KMS-11 (cell line): ENCODE measurements at regions not wholly inside any gene's neighbourhood (a gene's known extent, or its start where the extent isn't known, plus 50 kb on each side); places are given as distances from the start of the nearest gene placed in this dataset.

Source experiments
- H2AFZ ChIP-seq: fragments of 200-600 bp; sonication (generic); 2 replicates; pipeline ENCODE4 v1.6.1; 2016; ENCODE audit warnings: antibody characterized with exemption, mixed run types, low read depth
- H3K27ac ChIP-seq: fragments of 200-600 bp; sonication (generic); 2 replicates; pipeline ENCODE4 v1.6.1; 2016; ENCODE audit warnings: mild to moderate bottlenecking, mixed run types
- H3K27me3 ChIP-seq: fragments of 200-600 bp; sonication (generic); 2 replicates; pipeline ENCODE4 v1.6.1; 2017; ENCODE audit warnings: mild to moderate bottlenecking, low read depth, mixed run types, moderate library complexity; ENCODE audit not compliant: insufficient read depth
- H3K36me3 ChIP-seq: fragments of 200-600 bp; sonication (generic); 2 replicates; pipeline ENCODE4 v1.6.1; 2017; ENCODE audit warnings: mild to moderate bottlenecking, mixed run types; ENCODE audit not compliant: insufficient read depth
- H3K4me1 ChIP-seq: fragments of 200-600 bp; sonication (generic); 2 replicates; pipeline ENCODE4 v1.6.1; 2016; ENCODE audit warnings: mild to moderate bottlenecking, low read depth, mixed run types; ENCODE audit not compliant: poor library complexity, severe bottlenecking
- H3K4me2 ChIP-seq: fragments of 200-600 bp; sonication (generic); 2 replicates; pipeline ENCODE4 v1.7.0; 2016; ENCODE audit warnings: mild to moderate bottlenecking, mixed run types
- H3K4me3 ChIP-seq: fragments of 200-600 bp; sonication (generic); IDR thresholded peaks from 2 replicates; pipeline ENCODE4 v1.6.1; 2017; ENCODE audit warnings: low read depth, low read length, mixed read lengths; ENCODE audit not compliant: insufficient read depth
- H3K79me2 ChIP-seq: fragments of 200-600 bp; sonication (generic); 2 replicates; pipeline ENCODE4 v1.6.1; 2016; ENCODE audit warnings: low read depth, mixed run types; ENCODE audit not compliant: insufficient read depth
- H3K9ac ChIP-seq: fragments of 200-600 bp; sonication (generic); 2 replicates; pipeline ENCODE4 v1.6.1; 2016; ENCODE audit warnings: mild to moderate bottlenecking, mixed run types
- H4K20me1 ChIP-seq: fragments of 200-600 bp; sonication (generic); 2 replicates; pipeline ENCODE4 v1.6.1; 2016; ENCODE audit warnings: mild to moderate bottlenecking, mixed run types; ENCODE audit not compliant: insufficient read depth
- TF ChIP-seq, protein P1 (sequence below): fragments of 200-600 bp; sonication (generic); conservative IDR thresholded peaks from 2 replicates; pipeline ENCODE4 v1.6.1; 2017; ENCODE audit warnings: low read depth, mild to moderate bottlenecking, antibody characterized with exemption, low read length, moderate library complexity, mixed read lengths

DNA sequence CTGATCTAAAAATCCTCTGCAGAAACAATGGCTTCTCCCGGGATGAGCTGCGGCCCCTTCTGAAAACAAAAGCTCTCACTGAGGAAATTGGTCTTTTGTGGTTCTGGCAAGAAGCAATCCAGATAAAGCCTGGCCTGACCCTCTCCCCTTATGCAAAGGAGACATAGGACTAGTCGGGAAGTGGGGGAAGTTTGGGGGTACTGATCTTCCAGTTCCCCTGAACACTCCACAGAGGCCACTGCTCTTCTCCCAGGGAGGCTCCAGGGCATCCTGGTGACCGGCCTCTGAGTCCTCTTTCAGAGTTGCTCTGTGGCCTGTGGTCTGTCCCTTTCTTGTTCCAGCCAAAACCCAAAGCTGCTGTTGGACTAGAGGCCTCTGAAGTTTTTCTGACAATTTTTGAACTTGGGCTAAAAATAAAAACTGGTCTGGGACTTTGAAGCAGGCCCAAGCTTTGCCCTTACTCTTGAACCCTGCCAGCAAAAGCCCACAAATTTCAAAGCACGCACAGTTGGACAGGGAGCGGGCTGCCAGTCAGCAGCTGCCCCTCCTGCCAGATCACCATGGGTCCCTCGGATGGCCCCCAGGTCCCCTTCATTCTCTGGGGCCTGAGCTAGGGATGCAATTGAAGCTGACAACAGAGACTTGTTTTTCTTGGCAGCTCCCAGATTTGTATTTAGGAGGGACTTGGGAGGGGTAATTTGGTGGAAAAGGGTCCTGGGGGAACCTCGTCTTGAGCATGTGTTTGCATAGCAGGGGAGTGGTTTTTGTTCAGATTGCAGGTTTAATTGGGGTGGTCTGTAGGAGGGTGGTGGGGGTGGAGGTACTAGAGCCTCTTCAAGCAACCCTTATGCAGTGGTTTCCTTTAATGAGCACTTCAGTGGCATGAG lies 381.6 kb upstream of the CADM1 start:
- Histone ChIP-seq H3K27me3 (no peaks in the 10 kb centered on the region), H3K4me2 (no peak overlapping the region), H3K9ac (no peak overlapping the region), H4K20me1 (no peaks in the 10 kb centered on the region), H2AFZ (no peak overlapping the region), H3K79me2 (no peaks in the 10 kb centered on the region), H3K4me1 (no peaks in the 10 kb centered on the region), H3K27ac (no peak overlapping the region), H3K36me3 (no peaks in the 10 kb centered on the region), H3K4me3 (no peak overlapping the region)
- TF ChIP-seq, protein P1, sequence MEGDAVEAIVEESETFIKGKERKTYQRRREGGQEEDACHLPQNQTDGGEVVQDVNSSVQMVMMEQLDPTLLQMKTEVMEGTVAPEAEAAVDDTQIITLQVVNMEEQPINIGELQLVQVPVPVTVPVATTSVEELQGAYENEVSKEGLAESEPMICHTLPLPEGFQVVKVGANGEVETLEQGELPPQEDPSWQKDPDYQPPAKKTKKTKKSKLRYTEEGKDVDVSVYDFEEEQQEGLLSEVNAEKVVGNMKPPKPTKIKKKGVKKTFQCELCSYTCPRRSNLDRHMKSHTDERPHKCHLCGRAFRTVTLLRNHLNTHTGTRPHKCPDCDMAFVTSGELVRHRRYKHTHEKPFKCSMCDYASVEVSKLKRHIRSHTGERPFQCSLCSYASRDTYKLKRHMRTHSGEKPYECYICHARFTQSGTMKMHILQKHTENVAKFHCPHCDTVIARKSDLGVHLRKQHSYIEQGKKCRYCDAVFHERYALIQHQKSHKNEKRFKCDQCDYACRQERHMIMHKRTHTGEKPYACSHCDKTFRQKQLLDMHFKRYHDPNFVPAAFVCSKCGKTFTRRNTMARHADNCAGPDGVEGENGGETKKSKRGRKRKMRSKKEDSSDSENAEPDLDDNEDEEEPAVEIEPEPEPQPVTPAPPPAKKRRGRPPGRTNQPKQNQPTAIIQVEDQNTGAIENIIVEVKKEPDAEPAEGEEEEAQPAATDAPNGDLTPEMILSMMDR, result no peak

DNA sequence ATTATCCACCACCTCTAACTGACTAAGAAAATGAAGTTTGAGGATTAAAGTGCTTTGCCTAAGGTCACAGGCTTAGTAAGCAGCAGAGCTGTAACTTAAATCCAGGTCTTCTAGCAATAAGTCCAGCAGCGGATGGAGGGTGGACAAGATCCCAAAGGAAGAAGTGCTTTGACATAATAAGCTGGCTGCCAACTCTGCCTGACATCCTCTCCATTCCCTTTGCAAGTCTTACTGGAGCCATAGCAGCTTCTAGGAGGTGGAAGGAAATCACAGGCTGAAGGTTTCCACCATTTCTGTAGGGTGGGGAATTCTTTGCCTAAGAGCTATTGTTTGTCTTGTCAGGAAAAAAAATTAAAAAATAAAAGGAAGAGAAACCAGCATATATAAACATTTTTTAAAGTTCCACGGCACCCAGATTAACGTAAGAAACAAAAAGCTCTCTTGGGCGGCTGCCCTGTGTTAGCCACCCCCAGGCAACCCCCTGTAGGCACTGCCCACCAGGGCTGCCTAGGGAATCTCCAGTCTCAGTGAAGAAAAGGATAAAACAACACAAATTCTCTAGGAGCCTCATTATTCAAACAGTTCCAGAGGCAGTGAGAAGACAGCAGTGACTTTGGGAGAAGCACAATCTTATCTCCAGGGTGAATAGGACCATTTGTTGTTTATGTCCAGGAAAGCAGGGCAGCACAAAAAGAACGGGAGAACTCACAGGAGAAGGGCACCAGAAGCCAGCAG lies 380.8 kb upstream of the CADM1 start:
- no peak overlapping the region for H3K9ac ChIP-seq
- TF ChIP-seq, protein P1, result no peak
- H3K79me2 ChIP-seq, result no peaks in the 10 kb centered on the region
- no peak overlapping the region for H3K27ac ChIP-seq
- no peaks in the 10 kb centered on the region for H3K27me3 ChIP-seq
- H2AFZ ChIP-seq, result no peak overlapping the region
- no peaks in the 10 kb centered on the region for H3K36me3 ChIP-seq
- H3K4me2 ChIP-seq, result no peak overlapping the region
- H4K20me1 ChIP-seq, result no peaks in the 10 kb centered on the region
- H3K4me3 ChIP-seq, result no peak overlapping the region
- H3K4me1 ChIP-seq, result no peaks in the 10 kb centered on the region

DNA sequence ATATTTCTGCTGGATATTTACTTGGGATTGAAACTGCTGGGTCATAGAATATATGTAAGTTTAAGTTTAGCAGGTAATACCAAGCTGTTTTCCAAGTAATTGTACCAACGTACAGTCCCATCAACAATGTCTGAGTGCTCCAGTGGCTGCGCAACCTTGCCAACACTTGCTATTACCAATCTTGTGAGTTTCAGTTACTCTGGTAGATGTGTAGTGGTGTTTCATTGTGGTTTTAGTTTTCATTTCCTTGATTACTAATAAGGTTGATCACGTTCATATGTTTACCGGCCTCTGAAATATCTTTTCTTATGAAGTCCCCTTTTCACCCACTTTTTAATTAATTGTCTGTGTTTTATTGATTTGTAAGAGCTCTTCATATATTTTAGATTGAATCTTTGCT lies 370.6 kb upstream of the CADM1 start:
- H4K20me1 ChIP-seq, result no peaks in the 10 kb centered on the region
- TF ChIP-seq, protein P1, result no peak
- no peaks in the 10 kb centered on the region for H3K79me2 ChIP-seq
- H3K4me1 ChIP-seq, result peaks cover 5% of the 10 kb centered on the region
- H3K27ac ChIP-seq, result no peak overlapping the region
- no peak overlapping the region for H3K9ac ChIP-seq
- no peak overlapping the region for H3K4me2 ChIP-seq
- H3K36me3 ChIP-seq, result no peaks in the 10 kb centered on the region
- H2AFZ ChIP-seq, result no peak overlapping the region
- no peaks in the 10 kb centered on the region for H3K27me3 ChIP-seq
- no peak overlapping the region for H3K4me3 ChIP-seq

DNA sequence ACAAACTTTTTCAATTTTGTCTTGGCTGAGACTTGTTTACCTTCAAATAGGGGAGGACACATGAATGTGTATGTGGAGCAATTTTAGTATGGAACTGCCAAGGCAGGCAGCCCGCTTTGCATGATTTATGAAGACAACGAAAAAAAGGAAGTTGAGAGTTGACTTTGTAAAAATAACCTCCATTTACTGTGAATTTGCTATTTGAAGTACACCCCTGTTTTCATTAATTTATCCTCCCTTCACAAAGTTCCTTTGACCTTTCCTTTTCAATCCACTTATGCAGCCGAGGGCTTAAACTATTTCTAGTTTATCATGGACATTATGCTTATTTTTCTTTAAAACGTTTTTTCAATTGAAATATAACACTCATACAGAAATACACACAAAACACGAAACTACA lies 369.6 kb upstream of the CADM1 start:
- Histone ChIP-seq H3K4me3 (no peak overlapping the region), H3K27me3 (no peaks in the 10 kb centered on the region), H4K20me1 (no peaks in the 10 kb centered on the region), H3K79me2 (no peaks in the 10 kb centered on the region), H3K4me1 (peaks cover 5% of the 10 kb centered on the region), H3K27ac (no peak overlapping the region), H3K4me2 (no peak overlapping the region), H3K36me3 (no peaks in the 10 kb centered on the region), H2AFZ (no peak overlapping the region), H3K9ac (no peak overlapping the region)
- TF ChIP-seq, protein P1, result no peak
